Retinal pigment epithelial cell (primary cell): ENCODE measurements at regions not wholly inside any gene's neighbourhood (a gene's known extent, or its start where the extent isn't known, plus 50 kb on each side); places are given as distances from the start of the nearest gene placed in this dataset.
A peak's percentile ranks its signal among the peaks of the same experiment; 100 is the strongest.

Experiments used
- DNase-seq: peaks from one replicate; pipeline ENCODE4 v3.0.0-alpha.2; 2010; ENCODE audit warnings: low read depth
- H3K4me3 ChIP-seq: 2 replicates; pipeline ENCODE4 v1.5.1; 2011; ENCODE audit warnings: mild to moderate bottlenecking, low read length, control low read depth, moderate library complexity
- TF ChIP-seq, protein P1 (sequence below): conservative IDR thresholded peaks from 2 replicates; pipeline ENCODE4 v1.5.1; 2011; ENCODE audit warnings: low read depth, low read length, control low read depth, inconsistent platforms

DNA sequence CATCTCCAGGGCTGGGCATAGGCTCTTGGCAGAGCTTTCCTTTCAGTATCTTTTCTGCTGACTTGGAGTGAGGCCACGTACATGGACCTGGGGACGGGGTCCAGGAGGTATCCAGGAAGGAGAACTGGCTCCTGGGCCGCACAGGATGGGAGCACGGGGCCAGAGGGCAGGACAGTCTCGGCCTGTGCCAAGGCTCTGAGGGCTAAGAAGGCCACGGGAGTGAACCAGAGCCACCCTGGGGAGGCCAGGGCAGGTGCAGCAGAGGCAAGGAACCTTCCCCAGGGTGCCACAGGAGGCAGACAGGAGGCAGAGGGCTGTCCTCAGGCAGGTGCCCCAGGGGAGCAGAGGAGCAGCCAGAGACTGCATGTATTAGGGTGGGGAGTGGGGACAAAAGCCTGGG, 50.3 kb downstream of the PLXNA1 start:
- no peak for DNase-seq
- H3K4me3 ChIP-seq: no peak overlapping the region
- TF ChIP-seq, protein P1, sequence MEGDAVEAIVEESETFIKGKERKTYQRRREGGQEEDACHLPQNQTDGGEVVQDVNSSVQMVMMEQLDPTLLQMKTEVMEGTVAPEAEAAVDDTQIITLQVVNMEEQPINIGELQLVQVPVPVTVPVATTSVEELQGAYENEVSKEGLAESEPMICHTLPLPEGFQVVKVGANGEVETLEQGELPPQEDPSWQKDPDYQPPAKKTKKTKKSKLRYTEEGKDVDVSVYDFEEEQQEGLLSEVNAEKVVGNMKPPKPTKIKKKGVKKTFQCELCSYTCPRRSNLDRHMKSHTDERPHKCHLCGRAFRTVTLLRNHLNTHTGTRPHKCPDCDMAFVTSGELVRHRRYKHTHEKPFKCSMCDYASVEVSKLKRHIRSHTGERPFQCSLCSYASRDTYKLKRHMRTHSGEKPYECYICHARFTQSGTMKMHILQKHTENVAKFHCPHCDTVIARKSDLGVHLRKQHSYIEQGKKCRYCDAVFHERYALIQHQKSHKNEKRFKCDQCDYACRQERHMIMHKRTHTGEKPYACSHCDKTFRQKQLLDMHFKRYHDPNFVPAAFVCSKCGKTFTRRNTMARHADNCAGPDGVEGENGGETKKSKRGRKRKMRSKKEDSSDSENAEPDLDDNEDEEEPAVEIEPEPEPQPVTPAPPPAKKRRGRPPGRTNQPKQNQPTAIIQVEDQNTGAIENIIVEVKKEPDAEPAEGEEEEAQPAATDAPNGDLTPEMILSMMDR: no peak

DNA sequence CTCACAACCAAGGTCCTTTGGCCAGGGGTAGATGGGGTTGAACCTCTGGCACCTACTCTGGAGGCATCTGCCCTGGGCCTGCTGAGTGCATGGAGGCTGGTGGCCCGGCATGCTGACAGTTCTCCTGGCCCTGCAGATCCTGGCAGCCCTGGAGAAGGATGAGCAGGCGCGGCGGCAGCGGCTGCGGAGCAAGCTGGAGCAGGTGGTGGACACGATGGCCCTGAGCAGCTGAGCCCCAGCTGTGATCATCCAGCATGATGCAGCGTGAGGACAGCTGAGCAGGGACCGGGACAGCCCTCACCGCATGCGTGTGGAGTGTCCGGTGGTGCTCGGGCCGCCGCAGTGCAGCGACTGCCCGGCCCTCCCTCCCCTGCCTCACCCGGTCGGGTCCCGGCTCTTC, 50.9 kb downstream of the PLXNA1 start:
- DNase-seq: no peak
- H3K4me3 ChIP-seq: no peak overlapping the region
- TF ChIP-seq, protein P1: no peak

DNA sequence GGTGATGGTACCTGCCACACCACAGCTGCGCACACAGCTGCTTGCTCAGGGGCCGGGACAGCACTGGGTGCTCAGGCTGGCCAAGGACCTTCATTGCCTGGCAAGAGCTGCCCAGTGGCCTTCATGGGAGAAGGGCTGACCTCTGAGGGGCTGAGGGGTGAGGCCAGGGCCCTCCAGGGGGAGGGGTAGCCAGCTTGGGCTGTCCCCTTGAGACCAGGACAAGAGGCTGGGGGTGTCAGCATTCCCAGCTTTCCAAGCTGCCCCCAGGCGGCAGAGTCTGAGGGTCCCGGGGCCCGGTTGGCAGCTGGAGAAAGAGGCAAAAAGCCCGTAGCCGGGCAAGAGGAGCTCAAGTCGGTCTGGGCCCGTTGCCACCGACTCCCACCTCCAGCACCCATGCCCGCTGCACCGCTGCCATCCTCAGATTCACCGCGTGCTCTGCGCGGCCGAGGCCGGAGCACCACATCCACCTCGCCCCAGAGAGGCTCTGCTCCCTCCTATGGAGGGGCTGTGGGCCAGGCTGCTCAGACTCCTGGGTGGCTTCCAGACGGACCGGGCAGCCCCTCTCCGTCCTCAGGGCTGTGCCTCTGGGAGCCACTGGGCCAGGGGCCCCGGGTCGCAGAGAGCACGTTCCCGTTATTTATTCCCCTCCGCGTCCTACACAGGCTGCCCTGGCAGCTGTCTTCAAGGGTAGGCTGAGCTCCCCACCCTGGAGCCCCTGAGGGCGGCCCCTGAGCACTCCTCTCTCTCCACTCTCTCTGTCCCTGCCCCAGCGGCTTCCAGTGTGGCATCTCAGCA, 51.5 kb downstream of the PLXNA1 start:
- H3K4me3 ChIP-seq: no peak overlapping the region
- no peak for DNase-seq
- TF ChIP-seq, protein P1: no peak

DNA sequence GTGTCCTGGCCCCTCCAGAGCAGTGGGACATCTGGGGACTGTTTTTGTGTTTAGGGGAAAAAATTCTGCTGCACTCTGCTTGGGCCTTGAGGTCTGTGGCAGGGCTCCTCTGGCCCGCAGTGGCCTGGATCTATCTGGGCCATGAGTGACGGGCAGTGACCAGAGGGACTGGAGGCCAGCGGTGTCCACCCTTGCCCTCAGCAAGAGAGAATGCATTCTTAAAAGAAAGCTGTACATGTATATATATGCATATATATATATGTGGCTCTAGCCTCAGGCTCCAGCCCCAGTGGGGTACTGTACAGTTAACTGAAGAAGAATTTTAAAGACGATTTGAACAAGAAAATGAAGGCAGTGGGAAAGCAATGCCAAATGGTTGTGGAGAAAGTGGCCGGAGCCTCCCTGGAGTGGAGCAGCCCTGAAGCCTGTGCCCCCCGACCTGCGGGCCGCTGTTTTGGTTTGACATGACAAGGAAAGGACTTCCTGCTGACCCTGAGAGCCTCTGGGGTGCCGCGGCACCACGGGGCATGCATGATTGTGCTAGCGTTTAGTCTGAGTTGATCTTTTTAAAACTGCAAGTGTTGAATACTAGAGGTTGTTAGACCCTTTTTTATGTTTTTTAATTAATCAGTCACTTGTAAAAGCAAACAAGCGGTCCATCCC, 52.2 kb downstream of the PLXNA1 start:
- DNase-seq: no peak
- no peak overlapping the region for H3K4me3 ChIP-seq
- TF ChIP-seq, protein P1: no peak

DNA sequence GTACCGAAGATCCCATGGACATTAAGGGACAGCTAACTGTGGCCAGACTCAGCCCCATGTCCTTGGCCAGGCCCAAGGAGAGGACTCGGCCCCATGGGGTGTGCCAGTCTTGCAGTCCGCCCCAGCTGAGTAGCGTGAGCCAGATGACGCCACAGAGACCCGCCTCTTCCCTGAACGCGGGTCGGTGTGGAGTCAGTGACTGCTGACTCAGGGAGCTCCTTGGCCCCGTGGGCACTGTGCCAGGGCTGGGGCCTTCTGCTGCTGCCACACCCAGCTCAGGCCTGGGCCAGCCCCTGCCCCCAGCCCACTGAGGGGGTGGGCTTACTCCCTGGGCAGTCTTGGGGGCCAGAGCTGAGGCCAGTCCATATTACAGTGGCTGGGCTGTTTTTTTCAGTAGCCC, 52.8 kb downstream of the PLXNA1 start:
- no peak overlapping the region for H3K4me3 ChIP-seq
- TF ChIP-seq, protein P1: no peak
- peak; percentile 84 for DNase-seq

DNA sequence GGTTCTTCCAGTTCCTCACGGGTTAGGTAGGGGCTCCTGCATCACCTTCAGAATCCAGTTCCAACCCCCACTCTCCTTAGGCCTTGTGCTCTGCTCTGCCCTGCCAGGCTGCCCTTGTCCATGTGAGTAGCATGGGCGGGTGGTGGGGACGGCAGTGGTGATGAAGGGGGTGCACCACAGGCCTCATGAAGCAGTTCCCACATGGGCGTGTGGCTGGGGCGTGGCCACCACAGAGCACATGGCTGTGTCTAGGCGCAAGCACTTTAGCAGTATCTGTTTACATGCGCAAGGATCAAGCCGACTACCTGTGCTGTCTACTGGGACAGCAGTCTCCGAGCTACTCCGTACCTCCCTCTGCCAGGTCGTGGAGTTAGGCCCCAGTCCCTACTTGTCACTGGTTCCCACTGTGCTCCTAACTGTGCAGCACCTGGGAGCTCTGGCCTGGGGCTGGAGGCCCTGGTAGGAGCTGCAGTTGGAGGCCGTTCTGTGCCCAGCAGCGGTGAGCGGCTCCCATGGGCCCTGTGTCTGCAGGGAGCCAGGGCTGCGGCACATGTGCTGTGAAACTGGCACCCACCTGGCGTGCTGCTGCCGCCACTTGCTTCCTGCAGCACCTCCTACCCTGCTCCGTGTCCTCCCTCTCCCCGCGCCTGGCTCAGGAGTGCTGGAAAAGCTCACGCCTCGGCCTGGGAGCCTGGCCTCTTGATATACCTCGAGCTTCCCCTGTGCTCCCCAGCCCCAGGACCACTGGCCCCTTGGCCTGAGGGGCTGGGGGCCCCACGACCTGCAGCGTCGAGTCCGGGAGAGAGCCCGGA, 53.5 kb downstream of the PLXNA1 start:
- H3K4me3 ChIP-seq: no peak overlapping the region
- no peak for DNase-seq
- TF ChIP-seq, protein P1: no peak
